Neural progenitor cell (in vitro differentiated cells): ENCODE measurements at regions not wholly inside any gene's neighbourhood (a gene's known extent, or its start where the extent isn't known, plus 50 kb on each side); places are given as distances from the start of the nearest gene placed in this dataset.

ENCODE experiments used
- DNase-seq: peaks from one replicate; pipeline ENCODE4 v3.0.0-alpha.2; 2016; ENCODE audit warnings: low spot score
- H2AFZ ChIP-seq: fragments of 200-600 bp; sonication (generic); replicated peaks from 2 replicates; pipeline ENCODE4 v1.6.1; 2016; ENCODE audit warnings: antibody characterized with exemption
- H3F3A ChIP-seq: fragments of 200-600 bp; sonication (generic); 2 replicates; pipeline ENCODE4 v1.6.1; 2016; ENCODE audit warnings: antibody characterized with exemption, low read depth
- H3K27ac ChIP-seq: fragments of 200-600 bp; sonication (generic); 2 replicates; pipeline ENCODE4 v1.5.1; 2016; ENCODE audit warnings: mild to moderate bottlenecking
- H3K27me3 ChIP-seq: fragments of 200-600 bp; sonication (generic); 2 replicates; pipeline ENCODE4 v1.6.1; 2016; ENCODE audit warnings: mild to moderate bottlenecking, moderate library complexity
- H3K36me3 ChIP-seq: fragments of 200-600 bp; sonication (generic); 2 replicates; pipeline ENCODE4 v1.5.1; 2016
- H3K4me1 ChIP-seq: fragments of 200-600 bp; sonication (generic); 2 replicates; pipeline ENCODE4 v1.6.1; 2016; ENCODE audit warnings: mixed run types
- H3K4me2 ChIP-seq: fragments of 200-600 bp; sonication (generic); 2 replicates; pipeline ENCODE4 v1.6.1; 2016
- H3K4me3 ChIP-seq: fragments of 200-600 bp; sonication (generic); 2 replicates; pipeline ENCODE4 v1.5.1; 2016
- H3K79me2 ChIP-seq: fragments of 200-600 bp; sonication (generic); 2 replicates; pipeline ENCODE4 v1.6.1; 2016; ENCODE audit warnings: low read depth
- H3K9ac ChIP-seq: fragments of 200-600 bp; sonication (generic); 2 replicates; pipeline ENCODE4 v1.6.1; 2016
- H3K9me3 ChIP-seq: fragments of 200-600 bp; sonication (generic); 2 replicates; pipeline ENCODE4 v1.5.1; 2016; ENCODE audit warnings: low read depth
- H4K20me1 ChIP-seq: fragments of 200-600 bp; sonication (generic); 2 replicates; pipeline ENCODE4 v1.6.1; 2016; ENCODE audit warnings: low read depth
- H3K27ac Mint-ChIP-seq: 3 replicates; pipeline ENCODE4 v1.8.0; 2021; ENCODE audit warnings: mixed read lengths
- H3K27me3 Mint-ChIP-seq: 2 replicates; pipeline ENCODE4 v1.8.0; 2022; ENCODE audit warnings: low read depth, mild to moderate bottlenecking, inconsistent platforms, moderate library complexity, mixed read lengths; ENCODE audit not compliant: insufficient read depth
- H3K36me3 Mint-ChIP-seq: 3 replicates; pipeline ENCODE4 v1.8.0; 2021; ENCODE audit warnings: mixed read lengths
- H3K4me1 Mint-ChIP-seq: 3 replicates; pipeline ENCODE4 v1.8.0; 2021; ENCODE audit warnings: mixed read lengths
- H3K4me3 Mint-ChIP-seq: 3 replicates; pipeline ENCODE4 v1.8.0; 2021; ENCODE audit warnings: mild to moderate bottlenecking, moderate library complexity, mixed read lengths
- H3K9me3 Mint-ChIP-seq: 3 replicates; pipeline ENCODE4 v1.8.0; 2020; ENCODE audit warnings: mixed read lengths
- CTCF ChIP-seq: fragments of 200-600 bp; sonication (generic); IDR thresholded peaks from 2 replicates; pipeline ENCODE4 v1.5.1; 2017; ENCODE audit warnings: antibody characterized with exemption, mild to moderate bottlenecking
- EZH2 ChIP-seq: fragments of 200-600 bp; sonication (generic); IDR thresholded peaks from 2 replicates; pipeline ENCODE4 v1.6.1; 2017; ENCODE audit warnings: antibody characterized with exemption, mild to moderate bottlenecking, moderate library complexity
- EZH2phosphoT487 ChIP-seq: fragments of 200-600 bp; sonication (generic); IDR thresholded peaks from 2 replicates; pipeline ENCODE4 v1.6.1; 2017; ENCODE audit warnings: antibody characterized with exemption

- H3K4me1 ChIP-seq = no peaks in the 10 kb centered on the region
- no peaks in the 10 kb centered on the region for H4K20me1 ChIP-seq
- Mint-ChIP-seq H3K27me3 (no peaks in the 10 kb centered on the region), H3K27ac (no peak overlapping the region), H3K4me3 (no peak overlapping the region), H3K4me1 (peaks cover 4% of the 10 kb centered on the region), H3K36me3 (no peaks in the 10 kb centered on the region), H3K9me3 (no peaks in the 10 kb centered on the region)
- no peak overlapping the region for H3K4me3 ChIP-seq
- no peaks in the 10 kb centered on the region for H3F3A ChIP-seq
- no peaks in the 10 kb centered on the region for H3K27me3 ChIP-seq
- no peak overlapping the region for H3K9ac ChIP-seq
- no peaks in the 10 kb centered on the region for H3K79me2 ChIP-seq
- TF ChIP-seq EZH2phosphoT487 (no peak), EZH2 (no peak), CTCF (no peak)
- no peaks in the 10 kb centered on the region for H3K9me3 ChIP-seq
- no peak overlapping the region for H3K4me2 ChIP-seq
- no peak overlapping the region for H2AFZ ChIP-seq
- DNase-seq = no peak
- H3K36me3 ChIP-seq = no peaks in the 10 kb centered on the region
- H3K27ac ChIP-seq = no peak overlapping the region
These were observed 65.9 kb upstream of the PEX5L start for GRCh38 chr3:180102604-180103003.

GRCh38 chr3:180116203-180116602, 79.5 kb upstream of the PEX5L start:
- Mint-ChIP-seq H3K4me3 (no peak overlapping the region), H3K36me3 (no peaks in the 10 kb centered on the region)
- H3K4me2 ChIP-seq = peak overlapping the region; percentile 40

GRCh38 chr3:180116658-180117057, 79.9 kb upstream of the PEX5L start:
- Histone ChIP-seq H3K9me3 (no peaks in the 10 kb centered on the region), H3K27ac (no peak overlapping the region), H3F3A (peaks cover 14% of the 10 kb centered on the region), H3K4me1 (peaks cover 34% of the 10 kb centered on the region), H3K9ac (no peak overlapping the region), H3K27me3 (no peaks in the 10 kb centered on the region), H3K79me2 (no peaks in the 10 kb centered on the region), H3K4me3 (no peak overlapping the region), H4K20me1 (no peaks in the 10 kb centered on the region), H2AFZ (no peak overlapping the region), H3K36me3 (no peaks in the 10 kb centered on the region), H3K4me2 (peak overlapping the region; percentile 40)
- Mint-ChIP-seq H3K27ac (no peak overlapping the region), H3K27me3 (no peaks in the 10 kb centered on the region), H3K4me3 (no peak overlapping the region), H3K36me3 (no peaks in the 10 kb centered on the region), H3K9me3 (no peaks in the 10 kb centered on the region), H3K4me1 (peaks cover 9% of the 10 kb centered on the region)
- TF ChIP-seq CTCF (no peak), EZH2phosphoT487 (no peak), EZH2 (no peak)
- peak; percentile 32 for DNase-seq

More at GRCh38 chr3:180116203-180116602, 79.5 kb upstream of the PEX5L start:
- Histone ChIP-seq H3F3A (peaks cover 14% of the 10 kb centered on the region), H3K4me3 (no peak overlapping the region), H2AFZ (peak overlapping the region; percentile 35), H3K9ac (no peak overlapping the region), H3K27ac (no peak overlapping the region), H3K79me2 (no peaks in the 10 kb centered on the region), H3K36me3 (no peaks in the 10 kb centered on the region), H3K27me3 (no peaks in the 10 kb centered on the region), H3K9me3 (no peaks in the 10 kb centered on the region), H4K20me1 (no peaks in the 10 kb centered on the region), H3K4me1 (peaks cover 34% of the 10 kb centered on the region)
- H3K9me3 Mint-ChIP-seq = no peaks in the 10 kb centered on the region
- DNase-seq = peak; percentile 48
- no peak overlapping the region for H3K27ac Mint-ChIP-seq
- peaks cover 9% of the 10 kb centered on the region for H3K4me1 Mint-ChIP-seq
- no peak for TF ChIP-seq EZH2phosphoT487
- TF ChIP-seq CTCF = no peak
- TF ChIP-seq EZH2 = no peak
- no peaks in the 10 kb centered on the region for H3K27me3 Mint-ChIP-seq
